ENCODE measurements at regions not wholly inside any gene's neighbourhood (a gene's known extent, or its start where the extent isn't known, plus 50 kb on each side); places are given as distances from the start of the nearest gene placed in this dataset.

GRCh38 chr10:33703501-33704213, 369.2 kb upstream of the NRP1 start:
- peak; percentile 54 for DNase-seq (ENCODE audit: low spot score)

GRCh38 chr10:33698033-33698432, 363.6 kb upstream of the NRP1 start:
- no peak for DNase-seq (ENCODE audit: low spot score)

GRCh38 chr10:33697016-33697415, 362.5 kb upstream of the NRP1 start:
- DNase-seq (ENCODE audit: low spot score), result no peak

GRCh38 chr10:33695536-33695935, 361.1 kb upstream of the NRP1 start:
- no peak for DNase-seq (ENCODE audit: low spot score)

GRCh38 chr10:33690536-33690935, 356.1 kb upstream of the NRP1 start:
- peak; percentile 15 for DNase-seq (ENCODE audit: low spot score)

GRCh38 chr10:33688506-33688905, 354.0 kb upstream of the NRP1 start:
- no peak for DNase-seq (ENCODE audit: low spot score)

- no peak for DNase-seq (ENCODE audit: low spot score)
Observed at GRCh38 chr10:33684211-33684611, 349.7 kb upstream of the NRP1 start.

- no peak for DNase-seq (ENCODE audit: low spot score)
Observed at GRCh38 chr10:33681595-33681994, 347.1 kb upstream of the NRP1 start.

- no peak for DNase-seq (ENCODE audit: low spot score)
Observed at GRCh38 chr10:33680036-33680435, 345.6 kb upstream of the NRP1 start.

GRCh38 chr10:33676606-33677339, 342.3 kb upstream of the NRP1 start:
- DNase-seq (ENCODE audit: low spot score), result no peak

- DNase-seq (ENCODE audit: low spot score), result no peak
Observed at GRCh38 chr10:33674986-33675599, 340.6 kb upstream of the NRP1 start.

- DNase-seq (ENCODE audit: low spot score), result no peak
Observed at GRCh38 chr10:33674491-33674890, 340.0 kb upstream of the NRP1 start.

- no peak for DNase-seq (ENCODE audit: low spot score)
Observed at GRCh38 chr10:33673839-33674415, 339.5 kb upstream of the NRP1 start.

- no peak for DNase-seq (ENCODE audit: low spot score)
Observed at GRCh38 chr10:33669904-33670303, 335.4 kb upstream of the NRP1 start.

- peak; percentile 7 for DNase-seq (ENCODE audit: low spot score)
Observed at GRCh38 chr10:33666686-33667480, 332.4 kb upstream of the NRP1 start.

GRCh38 chr10:33665501-33665900, 331.0 kb upstream of the NRP1 start:
- peak; percentile 37 for DNase-seq (ENCODE audit: low spot score)

GRCh38 chr10:33664070-33664469, 329.6 kb upstream of the NRP1 start:
- DNase-seq (ENCODE audit: low spot score), result peak; percentile 51

GRCh38 chr10:33661580-33662336, 327.3 kb upstream of the NRP1 start:
- DNase-seq (ENCODE audit: low spot score), result peak; percentile 9

GRCh38 chr10:33660329-33660728, 325.9 kb upstream of the NRP1 start:
- no peak for DNase-seq (ENCODE audit: low spot score)

- DNase-seq (ENCODE audit: low spot score), result no peak
Observed at GRCh38 chr10:33657913-33658312, 323.4 kb upstream of the NRP1 start.

Measured in kidney tubule cell (primary cell).